ENCODE measurements at regions not wholly inside any gene's neighbourhood (a gene's known extent, or its start where the extent isn't known, plus 50 kb on each side); places are given as distances from the start of the nearest gene placed in this dataset.

- no peak for TF ChIP-seq SP1 (CRISPR knock-in tag; conservative IDR thresholded peaks at IDR 0.05)
- no peak for TF ChIP-seq MYBL2 (CRISPR knock-in tag; IDR thresholded peaks at IDR 0.05)
- TF ChIP-seq, protein P1, sequence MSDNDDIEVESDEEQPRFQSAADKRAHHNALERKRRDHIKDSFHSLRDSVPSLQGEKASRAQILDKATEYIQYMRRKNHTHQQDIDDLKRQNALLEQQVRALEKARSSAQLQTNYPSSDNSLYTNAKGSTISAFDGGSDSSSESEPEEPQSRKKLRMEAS (CRISPR knock-in tag; IDR thresholded peaks at IDR 0.05), result no peak
- TF ChIP-seq CTCF (IDR thresholded peaks at IDR 0.05), result no peak
- TF ChIP-seq, protein P2, sequence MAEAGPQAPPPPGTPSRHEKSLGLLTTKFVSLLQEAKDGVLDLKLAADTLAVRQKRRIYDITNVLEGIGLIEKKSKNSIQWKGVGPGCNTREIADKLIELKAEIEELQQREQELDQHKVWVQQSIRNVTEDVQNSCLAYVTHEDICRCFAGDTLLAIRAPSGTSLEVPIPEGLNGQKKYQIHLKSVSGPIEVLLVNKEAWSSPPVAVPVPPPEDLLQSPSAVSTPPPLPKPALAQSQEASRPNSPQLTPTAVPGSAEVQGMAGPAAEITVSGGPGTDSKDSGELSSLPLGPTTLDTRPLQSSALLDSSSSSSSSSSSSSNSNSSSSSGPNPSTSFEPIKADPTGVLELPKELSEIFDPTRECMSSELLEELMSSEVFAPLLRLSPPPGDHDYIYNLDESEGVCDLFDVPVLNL (CRISPR knock-in tag; IDR thresholded peaks at IDR 0.05; ENCODE audit: borderline replicate concordance, low read depth), result no peak
- TF ChIP-seq, protein P3, sequence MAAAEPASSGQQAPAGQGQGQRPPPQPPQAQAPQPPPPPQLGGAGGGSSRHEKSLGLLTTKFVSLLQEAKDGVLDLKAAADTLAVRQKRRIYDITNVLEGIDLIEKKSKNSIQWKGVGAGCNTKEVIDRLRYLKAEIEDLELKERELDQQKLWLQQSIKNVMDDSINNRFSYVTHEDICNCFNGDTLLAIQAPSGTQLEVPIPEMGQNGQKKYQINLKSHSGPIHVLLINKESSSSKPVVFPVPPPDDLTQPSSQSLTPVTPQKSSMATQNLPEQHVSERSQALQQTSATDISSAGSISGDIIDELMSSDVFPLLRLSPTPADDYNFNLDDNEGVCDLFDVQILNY (CRISPR knock-in tag; IDR thresholded peaks at IDR 0.05), result no peak
- no peak for TF ChIP-seq USF2 (CRISPR knock-in tag; IDR thresholded peaks at IDR 0.05)
- no peak for TF ChIP-seq ATF2 (CRISPR knock-in tag; IDR thresholded peaks at IDR 0.05; ENCODE audit: borderline replicate concordance, low read depth)
- TF ChIP-seq ATF1 (CRISPR knock-in tag; IDR thresholded peaks at IDR 0.05), result no peak
- no peak for TF ChIP-seq ETV6 (CRISPR knock-in tag; IDR thresholded peaks at IDR 0.05)
- no peak for TF ChIP-seq FOXK1 (CRISPR knock-in tag; IDR thresholded peaks at IDR 0.05)
- no peak for TF ChIP-seq KAT7 (CRISPR knock-in tag; IDR thresholded peaks at IDR 0.05; ENCODE audit: borderline replicate concordance)
- no peak for TF ChIP-seq GABPB1 (CRISPR knock-in tag; IDR thresholded peaks at IDR 0.05)
Observed at GRCh38 chr9:110088099-110088498, 119.9 kb downstream of the C9orf152 start.

Measured in WTC11 (cell line).